Activated gamma-delta T cell (primary cell): ENCODE measurements at regions not wholly inside any gene's neighbourhood (a gene's known extent, or its start where the extent isn't known, plus 50 kb on each side); places are given as distances from the start of the nearest gene placed in this dataset.
"Not testable (repeated sequence)": the region's sequence is repeated elsewhere in the genome, so short reads cannot be mapped to it uniquely, and the experiment has no call there.

Experiments used
- DNase-seq: peaks from one replicate; lab custom pipeline; 2025; lab: John Stamatoyannopoulos, UW

DNA sequence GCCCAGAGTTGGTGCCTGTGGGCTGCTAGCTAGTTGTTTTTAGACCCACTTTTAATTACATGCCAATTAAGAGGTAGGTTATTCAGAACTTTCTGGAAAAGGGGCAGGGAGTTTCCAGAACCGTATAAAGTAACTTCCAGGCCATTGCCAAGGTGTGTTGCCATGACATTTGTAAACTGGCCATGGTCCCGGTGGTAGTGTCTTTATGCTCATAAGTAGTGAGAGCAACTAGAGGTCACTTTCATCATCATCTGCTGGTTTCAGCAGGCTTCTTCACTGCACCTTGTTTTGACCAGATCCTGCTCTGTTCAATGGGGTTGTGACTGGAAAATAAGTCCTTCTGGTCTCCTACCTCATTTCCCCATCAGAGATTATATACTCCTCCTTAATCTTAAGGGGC, 207.0 kb downstream of the FAM72C start:
- DNase-seq = not testable (repeated sequence)

DNA sequence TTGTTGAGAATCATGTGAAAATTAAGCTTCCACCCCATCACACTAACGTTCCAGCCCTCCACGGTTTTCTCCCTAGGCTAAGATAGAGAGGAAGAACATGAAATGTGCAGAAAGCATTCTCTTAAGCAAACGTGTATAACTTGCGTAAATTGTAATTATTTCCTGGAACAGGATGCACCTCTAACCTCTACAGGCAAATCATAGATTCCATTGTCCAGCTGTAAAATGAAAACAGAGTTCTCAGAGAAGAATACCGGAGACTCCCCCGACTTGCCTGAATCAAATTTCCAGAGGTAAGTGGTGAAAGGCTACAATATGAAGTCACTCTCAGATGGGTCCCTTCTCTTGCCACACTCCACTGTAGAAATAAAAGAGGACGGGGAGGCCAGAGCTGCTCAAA, 211.4 kb downstream of the FAM72C start:
- not testable (repeated sequence) for DNase-seq

- not testable (repeated sequence) for DNase-seq
Measured at GRCh38 chr1:143755961-143756360, 215.8 kb downstream of the FAM72C start.

DNA sequence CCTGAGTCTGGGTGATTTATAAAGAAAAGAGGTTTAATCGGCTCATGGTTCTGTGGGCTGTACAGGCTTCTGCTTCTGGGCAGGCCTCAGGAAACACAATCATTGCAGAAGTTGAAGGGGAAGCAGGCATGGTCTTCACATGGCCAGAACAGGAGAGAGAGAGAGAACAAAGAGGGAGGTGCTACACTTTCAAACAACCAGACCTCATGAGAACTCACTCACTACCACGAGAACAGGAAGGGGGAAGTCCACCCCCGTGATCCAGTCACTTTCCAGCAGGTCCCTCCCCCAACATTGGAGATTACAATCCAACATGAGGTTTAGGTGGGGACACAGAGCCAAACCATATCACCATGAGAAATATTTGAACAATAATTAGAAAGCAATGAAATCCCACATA, 222.9 kb downstream of the FAM72C start:
- no peak for DNase-seq

- no peak for DNase-seq
Measured at GRCh38 chr1:143736562-143736961, 235.2 kb downstream of the FAM72C start.

DNA sequence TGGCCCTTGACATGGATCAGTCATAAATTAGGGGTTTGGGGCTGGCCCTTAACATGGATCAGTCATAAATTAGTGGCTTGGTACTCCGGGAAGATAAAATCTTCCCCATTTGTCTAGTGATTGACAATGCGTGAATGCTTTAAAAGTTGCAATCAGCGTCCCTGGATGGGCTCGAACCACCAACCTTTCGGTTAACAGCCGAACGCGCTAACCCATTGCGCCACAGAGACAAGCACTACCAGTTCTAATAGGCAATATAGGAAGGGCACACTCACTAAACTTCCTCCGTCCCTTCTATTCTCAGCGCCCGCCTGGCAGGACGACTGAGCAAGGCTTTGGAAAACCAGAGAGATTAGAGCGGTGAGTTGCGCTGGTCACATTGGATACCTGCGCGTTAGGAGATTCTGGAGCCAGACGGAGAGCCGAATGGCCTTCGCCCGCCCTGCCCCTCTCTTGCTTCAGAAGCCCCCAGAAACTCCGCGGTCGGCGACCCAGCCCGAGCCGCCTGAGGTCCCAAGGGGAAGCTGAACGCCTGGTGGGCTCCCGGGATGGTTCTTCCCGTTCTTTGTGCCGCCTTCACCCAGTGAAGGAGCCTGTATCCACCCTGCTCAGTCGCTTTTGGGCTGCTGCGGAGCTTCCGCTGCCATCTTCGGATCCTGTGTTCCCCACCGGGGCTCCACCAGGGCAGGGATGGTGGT, 235.9 kb downstream of the FAM72C start:
- DNase-seq = no peak

DNA sequence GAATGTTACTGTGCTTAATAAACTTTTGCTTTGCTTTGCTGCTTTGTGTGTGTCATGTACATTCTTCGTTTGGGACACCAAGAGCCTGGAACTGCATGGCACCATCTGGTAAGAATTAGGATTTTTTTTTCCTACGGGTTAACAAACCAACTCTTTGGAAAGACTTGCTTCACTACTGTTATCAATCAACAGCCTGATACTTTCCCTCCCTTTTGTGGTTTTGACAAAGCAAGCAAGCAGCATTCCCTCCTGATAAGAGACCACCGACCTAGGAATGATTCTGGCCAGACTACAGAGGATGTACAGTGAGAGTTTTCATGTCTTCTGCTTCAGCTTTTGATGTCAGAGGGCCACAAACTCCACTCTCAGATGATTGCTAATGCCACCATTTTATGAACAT, 237.5 kb downstream of the FAM72C start:
- DNase-seq = not testable (repeated sequence)

DNA sequence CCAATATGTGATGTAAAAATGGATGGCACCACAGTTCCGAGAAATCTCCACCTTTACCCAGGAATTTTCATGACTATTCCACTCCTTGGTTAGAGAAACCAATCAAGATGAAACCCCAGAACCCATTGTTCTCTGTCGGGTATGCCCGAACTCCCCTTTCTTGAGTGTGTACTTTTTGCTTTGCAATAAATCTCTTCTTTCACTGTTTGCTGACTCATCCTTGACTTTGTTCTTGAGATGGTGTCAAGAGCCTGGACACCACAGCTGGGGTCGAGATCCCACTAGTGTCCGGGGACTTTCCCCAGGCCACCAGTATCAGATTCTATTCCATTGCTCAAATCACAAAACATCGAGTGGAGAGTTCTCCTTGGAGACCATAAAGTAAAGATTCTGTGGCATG, 240.9 kb downstream of the FAM72C start:
- DNase-seq = not testable (repeated sequence)

DNA sequence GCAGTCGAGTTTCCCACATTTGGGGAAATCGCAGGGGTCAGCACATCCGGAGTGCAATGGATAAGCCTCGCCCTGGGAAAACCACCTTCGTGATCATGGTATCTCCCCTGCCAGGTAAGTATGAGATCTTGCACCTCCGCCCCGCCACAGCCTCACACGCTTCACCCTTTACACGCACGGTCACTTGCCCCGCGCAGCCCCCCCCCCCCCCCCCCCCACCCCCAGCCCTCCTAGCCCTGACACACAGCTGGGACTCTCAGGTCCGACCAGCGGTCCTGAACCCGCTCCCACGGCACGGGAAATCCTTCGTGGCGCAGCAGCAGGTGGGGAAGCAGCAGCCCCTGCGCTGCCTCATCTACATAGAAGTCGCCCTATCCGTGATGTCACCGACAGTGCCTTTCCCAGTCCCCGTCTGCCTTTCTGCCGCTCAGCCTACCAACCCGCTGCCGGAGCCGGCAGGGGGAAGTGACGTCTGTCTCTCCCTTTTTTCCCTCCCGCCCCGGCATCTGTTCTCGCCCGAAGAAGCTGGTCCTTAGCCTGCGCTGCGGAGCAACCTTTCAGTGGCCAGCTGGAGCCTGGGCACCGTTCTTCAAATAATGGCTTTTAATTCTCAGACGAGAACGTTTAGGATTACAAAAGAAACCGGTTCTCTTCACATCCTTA, 242.2 kb downstream of the FAM72C start:
- not testable (repeated sequence) for DNase-seq

DNA sequence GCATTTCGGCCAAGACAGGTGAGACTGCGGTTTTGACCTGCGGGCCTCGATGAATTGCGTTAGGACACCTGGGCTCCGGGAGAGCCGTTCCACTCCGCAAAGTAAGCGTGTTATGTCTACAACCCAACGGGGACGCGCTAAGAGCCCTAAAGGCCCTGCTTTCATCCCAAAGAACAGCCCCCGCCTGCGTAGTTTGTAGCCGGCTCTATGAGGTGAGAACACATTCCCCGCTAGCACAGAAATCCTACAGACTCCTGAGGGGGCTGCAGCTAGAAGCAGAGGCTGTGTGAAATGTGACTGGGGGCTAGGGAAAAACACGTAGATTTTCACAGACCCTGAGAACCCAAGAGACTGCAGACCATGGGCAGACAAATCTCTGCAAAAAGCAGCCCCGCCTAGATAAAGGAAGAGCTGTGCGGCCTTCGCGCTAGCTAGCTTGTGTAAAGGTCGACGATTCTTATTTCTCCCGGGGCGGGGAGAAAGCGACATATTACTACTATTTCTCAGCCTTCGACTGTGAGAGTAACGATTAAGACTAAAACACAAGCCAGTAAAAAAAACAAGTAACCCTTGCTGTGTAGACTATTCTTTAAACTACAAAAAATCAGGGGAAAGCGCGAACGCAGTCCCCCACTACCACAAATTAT, 242.9 kb downstream of the FAM72C start:
- not testable (repeated sequence) for DNase-seq

- DNase-seq = no peak
Measured at GRCh38 chr1:143727263-143727662, 244.5 kb downstream of the FAM72C start.

GRCh38 chr1:143721024-143721373, 250.8 kb downstream of the FAM72C start:
- DNase-seq = no peak

DNA sequence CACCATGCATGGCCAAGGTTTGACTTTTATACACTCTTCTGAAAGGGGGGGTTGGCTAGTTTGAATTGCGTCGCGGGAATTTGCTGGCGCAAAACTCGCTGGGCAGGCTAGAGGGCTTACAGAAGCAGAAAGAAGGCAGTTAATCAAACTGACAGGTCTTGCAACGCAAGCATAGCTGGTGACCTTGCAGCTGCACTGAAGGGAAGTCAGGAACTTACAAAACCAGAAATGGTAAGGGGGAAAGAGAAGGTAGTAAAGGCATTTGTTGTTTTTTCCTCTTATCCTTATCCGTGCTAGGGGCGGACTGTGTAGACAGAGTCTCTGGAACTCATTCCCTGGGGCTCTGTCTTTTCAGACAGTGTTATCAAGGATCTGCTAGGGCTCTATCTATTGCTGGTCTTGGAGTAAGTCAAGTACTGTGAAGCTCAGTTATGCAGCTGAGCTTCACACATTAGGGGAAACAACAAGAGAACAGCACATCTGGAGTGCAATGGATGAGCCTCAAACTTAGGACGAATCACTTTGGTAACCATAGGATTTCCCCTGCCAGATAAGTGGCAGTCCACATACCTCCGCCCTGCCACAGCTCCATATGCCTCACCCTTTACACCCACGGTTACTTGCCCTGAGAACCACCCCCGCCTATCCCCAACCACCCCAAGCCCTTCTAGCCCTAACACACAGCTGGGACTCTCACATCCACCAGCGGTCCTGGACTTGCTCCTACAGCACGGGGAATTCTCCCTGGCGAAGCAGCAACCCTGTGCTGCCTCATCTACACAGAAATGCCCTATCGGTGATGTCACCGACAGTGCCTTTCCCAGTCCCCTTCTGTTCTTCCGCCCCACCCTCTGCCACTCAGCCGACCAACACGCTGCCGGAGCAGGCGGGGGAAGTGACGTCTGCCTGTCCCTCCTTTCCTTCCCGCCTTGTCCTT, 251.4 kb downstream of the FAM72C start:
- DNase-seq = no peak

DNA sequence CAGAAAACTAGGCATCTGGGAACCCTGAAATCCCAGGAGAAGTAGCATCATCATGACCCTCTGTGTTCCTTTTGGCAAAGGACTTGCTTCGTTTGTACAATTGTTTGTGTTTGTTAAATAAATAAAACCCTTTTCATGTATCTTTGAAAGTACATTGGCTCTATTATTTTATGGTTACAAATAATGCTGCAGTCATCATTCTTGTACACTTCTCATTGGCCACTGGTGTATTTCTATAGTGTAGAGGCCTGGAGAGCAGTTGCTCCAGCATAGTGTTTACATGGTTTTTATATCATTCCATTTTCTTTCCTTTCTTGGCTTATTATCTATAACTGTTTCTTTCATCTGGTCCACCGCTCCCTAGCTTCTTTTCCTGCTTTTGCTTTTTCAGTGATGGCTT, 253.3 kb downstream of the FAM72C start:
- DNase-seq = no peak

GRCh38 chr1:143718021-143718420, 253.8 kb downstream of the FAM72C start:
- no peak for DNase-seq

DNA sequence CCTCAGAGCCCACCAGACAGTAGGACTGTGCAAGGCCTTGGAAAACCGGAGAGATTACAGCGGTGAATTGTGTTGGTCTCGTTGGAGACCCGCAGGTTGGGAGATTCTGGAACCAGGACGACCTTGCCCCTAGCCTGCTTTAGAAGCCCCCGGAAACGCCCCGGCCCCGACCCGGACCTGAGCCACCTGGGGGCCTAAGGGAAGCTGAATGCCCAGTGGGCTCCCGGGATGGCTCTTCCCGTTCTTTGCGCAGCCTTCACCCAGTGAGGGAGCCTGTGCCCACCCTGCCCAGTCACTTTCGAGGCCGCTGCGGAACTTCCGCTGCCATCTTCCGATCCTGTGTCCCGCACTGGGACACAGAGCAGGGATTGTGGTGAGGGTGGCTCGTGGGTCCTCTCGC, 254.4 kb downstream of the FAM72C start:
- no peak for DNase-seq

DNA sequence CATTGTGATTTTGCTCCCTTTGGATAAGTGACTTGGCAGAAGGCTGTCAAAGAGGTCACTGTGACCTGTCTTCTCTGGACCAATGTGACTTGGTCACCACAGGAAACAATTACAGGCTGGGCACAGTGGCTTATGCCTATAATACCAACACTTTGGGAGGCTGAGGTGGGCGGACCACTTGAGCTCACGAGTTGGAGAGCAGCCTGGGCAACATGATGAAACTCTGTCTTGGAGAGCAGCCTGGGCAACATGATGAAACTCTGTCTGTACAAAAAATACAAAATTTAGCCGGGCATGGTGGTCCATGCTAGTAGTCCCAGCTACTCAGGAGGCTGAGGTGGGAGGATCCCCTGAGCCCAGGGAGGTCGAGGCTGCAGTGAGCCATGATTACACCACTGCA, 256.9 kb downstream of the FAM72C start:
- not testable (repeated sequence) for DNase-seq

DNA sequence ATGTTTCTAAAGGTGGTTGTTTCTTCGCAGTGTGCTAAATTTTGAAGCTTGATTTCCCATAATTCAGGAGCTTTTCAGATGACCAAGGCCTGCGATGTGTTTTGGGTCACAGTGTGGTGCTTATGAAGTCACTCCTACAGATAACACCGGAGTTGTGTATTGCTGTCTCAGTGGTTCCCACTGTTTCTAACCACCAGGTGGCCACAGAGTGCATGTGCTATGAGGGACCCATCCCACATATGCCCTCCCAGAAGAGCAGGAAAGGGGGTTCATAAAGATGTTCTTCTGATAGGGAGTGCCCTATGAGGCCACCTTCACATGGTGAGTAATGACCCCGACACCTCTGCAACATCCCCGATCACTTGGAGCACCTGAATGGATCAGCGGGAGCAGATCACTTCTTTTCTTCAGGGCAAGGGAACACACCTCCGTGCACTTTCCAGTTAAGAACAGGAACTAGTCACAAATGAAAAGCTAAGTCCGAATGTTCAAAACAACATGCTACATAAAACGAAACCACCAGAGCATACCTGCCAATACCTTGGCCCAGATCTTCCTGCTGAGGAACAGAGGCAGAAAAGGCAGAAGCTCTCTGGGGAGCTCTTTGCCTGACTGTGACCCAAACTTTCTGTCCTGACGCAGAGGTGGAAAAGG, 262.1 kb downstream of the FAM72C start:
- not testable (repeated sequence) for DNase-seq

DNA sequence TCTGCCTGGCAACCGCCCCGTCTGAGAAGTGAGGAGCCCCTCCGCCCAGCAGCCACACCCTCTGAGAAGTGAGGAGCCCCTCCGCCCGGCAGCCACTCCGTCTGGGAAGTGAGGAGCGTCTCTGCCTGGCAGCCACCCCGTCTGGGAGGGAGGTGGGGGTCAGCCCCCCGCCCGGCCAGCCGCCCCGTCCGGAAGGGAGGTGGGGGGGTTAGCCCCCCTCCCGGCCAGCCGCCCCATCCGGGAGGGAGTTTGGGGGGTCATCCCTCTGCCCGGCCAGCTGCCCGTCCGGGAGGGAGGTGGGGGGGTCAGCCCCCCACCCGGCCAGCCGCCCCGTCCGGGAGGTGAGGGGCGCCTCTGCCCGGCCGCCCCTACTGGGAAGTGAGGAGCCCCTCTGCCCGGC, 269.0 kb downstream of the FAM72C start:
- not testable (repeated sequence) for DNase-seq

DNA sequence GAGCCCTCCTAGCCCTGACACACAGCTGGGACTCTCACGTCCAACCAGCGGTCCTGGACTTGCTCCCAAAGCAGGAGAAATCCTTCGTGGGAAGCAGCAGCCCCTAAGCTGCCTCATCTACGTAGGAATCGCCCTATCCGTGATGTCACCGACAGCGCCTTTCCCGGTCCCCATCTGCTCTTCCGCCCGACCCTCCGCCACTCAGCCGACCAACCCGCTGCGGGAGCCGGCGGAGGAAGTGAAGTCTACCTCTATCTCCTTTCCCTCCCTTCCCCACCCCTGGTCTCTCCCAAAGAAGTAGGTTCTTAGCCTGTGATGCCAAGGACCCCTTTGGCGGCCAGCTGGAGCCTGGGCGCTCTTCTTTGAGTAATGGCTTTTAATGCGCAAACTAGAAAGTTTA, 272.1 kb downstream of the FAM72C start:
- DNase-seq = no peak

DNA sequence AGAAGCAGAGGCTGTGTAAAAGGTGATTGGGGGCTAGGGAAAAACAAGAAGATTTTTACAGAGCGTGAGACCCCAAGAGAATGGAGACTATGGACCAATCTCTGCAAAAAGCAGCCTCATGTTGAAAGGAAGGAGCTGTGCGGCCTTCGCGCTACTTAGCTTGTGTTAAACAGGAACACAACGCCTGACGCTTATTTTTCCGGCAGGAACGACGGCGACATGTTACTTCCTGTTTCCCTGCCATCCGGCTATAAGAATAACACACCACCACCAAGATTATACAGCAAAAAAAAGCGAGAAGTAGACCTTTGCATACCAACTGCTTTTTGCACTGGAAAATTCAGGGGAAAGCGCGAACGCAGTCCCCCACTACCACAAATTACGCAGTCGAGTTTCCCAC, 272.7 kb downstream of the FAM72C start:
- DNase-seq = no peak

DNA sequence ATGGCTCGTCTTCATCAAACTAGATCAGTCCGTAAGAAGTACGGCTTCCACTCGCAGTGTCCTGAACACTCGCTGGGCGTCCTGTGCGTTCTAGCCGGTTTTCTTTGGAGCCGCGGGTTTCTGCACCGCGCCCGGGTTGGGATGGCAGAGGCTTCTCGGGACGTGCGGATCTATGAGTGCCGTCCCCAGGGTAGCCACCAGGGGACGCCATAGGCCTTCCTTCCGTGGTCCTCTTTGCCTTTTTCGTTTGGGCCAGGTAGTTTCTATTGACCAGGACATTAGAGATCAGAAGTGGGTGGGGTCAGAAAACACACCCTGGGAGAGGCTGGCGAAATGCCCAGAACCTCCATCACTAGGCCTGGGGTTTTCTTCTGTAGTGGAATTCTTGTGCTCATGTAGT, 273.8 kb downstream of the FAM72C start:
- no peak for DNase-seq
